ENCODE measurements at regions not wholly inside any gene's neighbourhood (a gene's known extent, or its start where the extent isn't known, plus 50 kb on each side); places are given as distances from the start of the nearest gene placed in this dataset.

DNA sequence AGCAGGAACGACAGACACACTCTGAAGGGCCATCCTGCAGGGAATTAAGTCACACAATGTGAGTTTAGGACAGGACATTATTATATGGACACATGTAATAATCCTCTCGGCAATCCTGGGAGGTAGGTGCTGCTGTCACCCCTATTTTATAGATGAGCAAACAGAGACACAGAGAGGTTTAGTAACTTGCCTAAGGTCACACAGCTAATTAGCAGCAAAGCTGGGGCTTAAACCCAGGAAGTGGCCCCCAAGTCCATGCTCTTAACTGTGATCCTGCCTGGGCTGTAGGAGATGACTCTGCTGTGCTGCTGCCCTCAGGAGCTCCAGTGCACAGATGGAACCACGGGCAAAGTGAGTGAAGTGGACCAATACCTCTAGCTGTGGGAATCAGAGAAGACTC lies 660.0 kb downstream of the PTPRU start:
- Histone ChIP-seq H3K9me3 (replicated peaks; ENCODE audit: control insufficient read depth, insufficient read depth, low read length) (no peaks in the 10 kb centered on the region), H3K27me3 (replicated peaks in 1 of 2; ENCODE audit: control insufficient read depth in 2 of 2, insufficient read depth in 2 of 2, low read length in 1 of 2) (peaks cover 0 to 2% of the 10 kb centered on the region in 2 experiments; a peak in 1 of 4 replicates), H4K20me1 (ENCODE audit: control insufficient read depth, insufficient read depth) (no peaks in the 10 kb centered on the region; the same call in 1 of the 2 replicates), H3K4me3 (no peak overlapping the region), H3K9ac (ENCODE audit: control insufficient read depth, insufficient read depth, low read length) (no peak overlapping the region), H3K36me3 (ENCODE audit: control insufficient read depth in 2 of 2, insufficient read depth in 2 of 2, low read length in 1 of 2) (no peaks in the 10 kb centered on the region), H3K27ac (ENCODE audit: control insufficient read depth, insufficient read depth) (no peak overlapping the region), H3K4me1 (ENCODE audit: control insufficient read depth, insufficient read depth, low read length) (no peaks in the 10 kb centered on the region; the same call in 1 of the 2 replicates), H3K79me2 (ENCODE audit: control insufficient read depth, insufficient read depth, low read length) (no peaks in the 10 kb centered on the region), H2AFZ (ENCODE audit: control insufficient read depth, low read depth, low read length) (no peak overlapping the region), H3K4me2 (ENCODE audit: control insufficient read depth, insufficient read depth) (no peak overlapping the region)
- WGBS (ENCODE audit: insufficient coverage, insufficient replicate concordance, low lambda C conversion rate, missing lambda C conversion rate) = 1% methylated on average over 3 of the region's 3 CpGs
- in situ Hi-C loops (cut with MboI) (no loop called here), intact Hi-C loops (cut with micrococcal nuclease; ENCODE audit: unreplicated experiment) (no loop called here)
- ChIA-PET CTCF (no interaction called here), POLR2A (no interaction called here), SMC1A (ENCODE audit: uncharacterized antibody, unreplicated experiment) (no interaction called here), RAD21 (ENCODE audit: unreplicated experiment) (no interaction called here)
- DNase-seq (ENCODE audit: low read depth, low spot score) = no peak
- BruUV-seq (replicated peaks) = no TSS peak
- no peak for ATAC-seq
- no peak for FAIRE-seq
- TF ChIP-seq, protein P1, sequence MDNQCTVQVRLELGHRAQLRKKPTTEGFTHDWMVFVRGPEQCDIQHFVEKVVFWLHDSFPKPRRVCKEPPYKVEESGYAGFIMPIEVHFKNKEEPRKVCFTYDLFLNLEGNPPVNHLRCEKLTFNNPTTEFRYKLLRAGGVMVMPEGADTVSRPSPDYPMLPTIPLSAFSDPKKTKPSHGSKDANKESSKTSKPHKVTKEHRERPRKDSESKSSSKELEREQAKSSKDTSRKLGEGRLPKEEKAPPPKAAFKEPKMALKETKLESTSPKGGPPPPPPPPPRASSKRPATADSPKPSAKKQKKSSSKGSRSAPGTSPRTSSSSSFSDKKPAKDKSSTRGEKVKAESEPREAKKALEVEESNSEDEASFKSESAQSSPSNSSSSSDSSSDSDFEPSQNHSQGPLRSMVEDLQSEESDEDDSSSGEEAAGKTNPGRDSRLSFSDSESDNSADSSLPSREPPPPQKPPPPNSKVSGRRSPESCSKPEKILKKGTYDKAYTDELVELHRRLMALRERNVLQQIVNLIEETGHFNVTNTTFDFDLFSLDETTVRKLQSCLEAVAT (IDR thresholded peaks at IDR 0.05) = no peak
- TF ChIP-seq JUNB (IDR thresholded peaks at IDR 0.05) (no peak), SMC3 (IDR thresholded peaks at IDR 0.05; ENCODE audit: borderline replicate concordance, low read length) (no peak), POLR2AphosphoS5 (IDR thresholded peaks at IDR 0.05; ENCODE audit: low read length) (no peak), MTA2 (IDR thresholded peaks at IDR 0.05; ENCODE audit: low read depth) (no peak), EED (IDR thresholded peaks at IDR 0.05; ENCODE audit: low read depth) (no peak), HCFC1 (IDR thresholded peaks at IDR 0.05; ENCODE audit: low read length) (no peak), PML (IDR thresholded peaks at IDR 0.05; ENCODE audit: low read length) (no peak), ZBED1 (IDR thresholded peaks at IDR 0.05; ENCODE audit: borderline replicate concordance) (no peak), HDGF (IDR thresholded peaks at IDR 0.05) (no peak), RAD21 (IDR thresholded peaks at IDR 0.05; ENCODE audit: insufficient read depth, low read depth, low read length) (no peak)
- TF ChIP-seq, protein P2, sequence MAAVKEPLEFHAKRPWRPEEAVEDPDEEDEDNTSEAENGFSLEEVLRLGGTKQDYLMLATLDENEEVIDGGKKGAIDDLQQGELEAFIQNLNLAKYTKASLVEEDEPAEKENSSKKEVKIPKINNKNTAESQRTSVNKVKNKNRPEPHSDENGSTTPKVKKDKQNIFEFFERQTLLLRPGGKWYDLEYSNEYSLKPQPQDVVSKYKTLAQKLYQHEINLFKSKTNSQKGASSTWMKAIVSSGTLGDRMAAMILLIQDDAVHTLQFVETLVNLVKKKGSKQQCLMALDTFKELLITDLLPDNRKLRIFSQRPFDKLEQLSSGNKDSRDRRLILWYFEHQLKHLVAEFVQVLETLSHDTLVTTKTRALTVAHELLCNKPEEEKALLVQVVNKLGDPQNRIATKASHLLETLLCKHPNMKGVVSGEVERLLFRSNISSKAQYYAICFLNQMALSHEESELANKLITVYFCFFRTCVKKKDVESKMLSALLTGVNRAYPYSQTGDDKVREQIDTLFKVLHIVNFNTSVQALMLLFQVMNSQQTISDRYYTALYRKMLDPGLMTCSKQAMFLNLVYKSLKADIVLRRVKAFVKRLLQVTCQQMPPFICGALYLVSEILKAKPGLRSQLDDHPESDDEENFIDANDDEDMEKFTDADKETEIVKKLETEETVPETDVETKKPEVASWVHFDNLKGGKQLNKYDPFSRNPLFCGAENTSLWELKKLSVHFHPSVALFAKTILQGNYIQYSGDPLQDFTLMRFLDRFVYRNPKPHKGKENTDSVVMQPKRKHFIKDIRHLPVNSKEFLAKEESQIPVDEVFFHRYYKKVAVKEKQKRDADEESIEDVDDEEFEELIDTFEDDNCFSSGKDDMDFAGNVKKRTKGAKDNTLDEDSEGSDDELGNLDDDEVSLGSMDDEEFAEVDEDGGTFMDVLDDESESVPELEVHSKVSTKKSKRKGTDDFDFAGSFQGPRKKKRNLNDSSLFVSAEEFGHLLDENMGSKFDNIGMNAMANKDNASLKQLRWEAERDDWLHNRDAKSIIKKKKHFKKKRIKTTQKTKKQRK (IDR thresholded peaks at IDR 0.05; ENCODE audit: low read depth, low read length) = no peak
